Activated CD4-positive, alpha-beta T cell treated with anti-CD3 and anti-CD28 coated beads, Interleukin-2, amount 10 ng/mL, durations not matched to agents 7 days and 5 days (primary cell): ENCODE measurements at regions not wholly inside any gene's neighbourhood (a gene's known extent, or its start where the extent isn't known, plus 50 kb on each side); places are given as distances from the start of the nearest gene placed in this dataset.
"Not testable (repeated sequence)": the region's sequence is repeated elsewhere in the genome, so short reads cannot be mapped to it uniquely, and the experiment has no call there.

Experiments
- CTCF ChIA-PET: fragments of 350-600 bp; sonication (Branson Sonifier 250); formaldehyde crosslinking; loops from one replicate; lab custom pipeline; 2021; ENCODE audit warnings: antibody characterized with exemption; lab: Charles Lee
- POLR2A ChIA-PET: fragments of 350-600 bp; sonication (Branson Sonifier 250); formaldehyde crosslinking; loops from one replicate; lab custom pipeline; 2021; ENCODE audit warnings: antibody characterized with exemption; lab: Charles Lee
- DNase-seq: peaks from one replicate; pipeline ENCODE4 v3.0.0-alpha.2; 2020
- H3K27ac Mint-ChIP-seq: one replicate; pipeline ENCODE4 v1.8.0; 2021; ENCODE audit warnings: mild to moderate bottlenecking, moderate library complexity, mixed read lengths
- H3K27me3 Mint-ChIP-seq: one replicate; pipeline ENCODE4 v1.8.0; 2021; ENCODE audit warnings: mixed read lengths
- H3K36me3 Mint-ChIP-seq: one replicate; pipeline ENCODE4 v1.8.0; 2021; ENCODE audit warnings: low read depth, mixed read lengths
- H3K4me1 Mint-ChIP-seq: one replicate; pipeline ENCODE4 v1.8.0; 2021; ENCODE audit warnings: mixed read lengths
- H3K4me3 Mint-ChIP-seq: one replicate; pipeline ENCODE4 v1.8.0; 2021; ENCODE audit warnings: mild to moderate bottlenecking, moderate library complexity, mixed read lengths
- H3K9me3 Mint-ChIP-seq: one replicate; pipeline ENCODE4 v1.8.0; 2021; ENCODE audit warnings: mixed read lengths

DNA sequence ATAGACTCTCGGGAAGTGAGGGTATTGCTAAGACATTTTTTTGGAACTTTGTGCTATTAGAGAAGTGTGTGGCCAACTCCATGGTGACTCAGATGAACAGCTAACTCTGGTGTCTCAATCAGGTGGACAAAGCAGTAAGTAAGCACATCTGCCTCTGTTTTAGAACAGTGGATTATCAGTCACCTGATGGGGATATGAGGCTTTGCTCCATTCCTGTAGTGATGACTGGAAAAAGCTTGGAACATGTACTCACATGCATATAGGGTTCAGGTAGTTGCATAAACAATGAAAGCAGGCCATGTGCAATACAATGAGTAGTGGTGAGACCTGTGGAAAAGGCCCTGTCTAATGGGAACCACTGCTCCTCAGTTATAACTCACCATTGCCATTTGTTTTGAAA, 168.2 kb upstream of the FBN2 start:
- no peaks in the 10 kb centered on the region for H3K27me3 Mint-ChIP-seq
- DNase-seq: no peak
- CTCF ChIA-PET: no interaction called here
- no peaks in the 10 kb centered on the region for H3K9me3 Mint-ChIP-seq
- no peaks in the 10 kb centered on the region for H3K4me1 Mint-ChIP-seq
- H3K36me3 Mint-ChIP-seq: no peaks in the 10 kb centered on the region
- no peak overlapping the region for H3K27ac Mint-ChIP-seq
- no peak overlapping the region for H3K4me3 Mint-ChIP-seq
- POLR2A ChIA-PET: no interaction called here

DNA sequence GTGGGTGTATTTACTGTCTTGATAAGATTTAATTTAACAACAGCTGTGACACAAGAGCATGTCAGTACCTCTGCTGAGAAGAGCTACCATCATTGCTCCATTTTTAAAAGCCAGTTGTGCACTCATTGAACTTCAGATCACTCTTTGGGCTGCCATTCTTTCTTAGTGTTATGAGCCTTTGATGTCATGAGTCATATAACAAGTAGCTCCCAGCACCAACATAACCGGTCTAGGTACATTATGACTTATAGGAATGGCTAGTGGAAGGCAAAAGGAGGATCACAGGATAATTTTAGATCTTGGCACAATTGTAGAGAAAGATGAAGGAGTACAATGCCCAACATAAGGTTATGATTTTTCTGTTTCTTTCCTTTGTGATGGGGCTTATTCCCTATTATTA, 170.8 kb upstream of the FBN2 start:
- H3K4me1 Mint-ChIP-seq: no peaks in the 10 kb centered on the region
- no peak for DNase-seq
- no peaks in the 10 kb centered on the region for H3K27me3 Mint-ChIP-seq
- POLR2A ChIA-PET: no interaction called here
- CTCF ChIA-PET: no interaction called here
- no peaks in the 10 kb centered on the region for H3K36me3 Mint-ChIP-seq
- H3K9me3 Mint-ChIP-seq: no peaks in the 10 kb centered on the region
- H3K27ac Mint-ChIP-seq: no peak overlapping the region
- H3K4me3 Mint-ChIP-seq: no peak overlapping the region

DNA sequence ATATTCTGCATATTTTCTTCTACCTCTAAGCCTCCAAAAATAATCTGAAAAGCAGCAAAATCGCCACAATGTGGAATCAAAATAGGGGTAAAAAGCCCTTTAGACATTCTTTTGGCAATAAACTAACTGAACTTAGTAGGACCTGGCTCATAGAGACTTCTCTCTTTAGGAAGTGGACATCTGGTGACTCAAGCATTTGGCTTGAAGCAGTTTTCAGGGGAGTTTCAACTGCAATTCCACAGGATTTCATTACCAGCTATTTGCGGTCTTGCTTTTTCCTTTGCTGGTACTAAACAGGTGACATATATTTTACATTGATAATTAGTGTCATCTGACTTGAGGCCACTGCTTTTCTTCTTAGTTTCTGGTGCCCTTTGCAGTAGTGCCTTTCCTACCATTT, 173.2 kb upstream of the FBN2 start:
- H3K4me3 Mint-ChIP-seq: no peak overlapping the region
- CTCF ChIA-PET: no interaction called here
- no peak overlapping the region for H3K27ac Mint-ChIP-seq
- POLR2A ChIA-PET: no interaction called here
- no peaks in the 10 kb centered on the region for H3K9me3 Mint-ChIP-seq
- no peaks in the 10 kb centered on the region for H3K4me1 Mint-ChIP-seq
- H3K27me3 Mint-ChIP-seq: no peaks in the 10 kb centered on the region
- no peak for DNase-seq
- H3K36me3 Mint-ChIP-seq: no peaks in the 10 kb centered on the region

DNA sequence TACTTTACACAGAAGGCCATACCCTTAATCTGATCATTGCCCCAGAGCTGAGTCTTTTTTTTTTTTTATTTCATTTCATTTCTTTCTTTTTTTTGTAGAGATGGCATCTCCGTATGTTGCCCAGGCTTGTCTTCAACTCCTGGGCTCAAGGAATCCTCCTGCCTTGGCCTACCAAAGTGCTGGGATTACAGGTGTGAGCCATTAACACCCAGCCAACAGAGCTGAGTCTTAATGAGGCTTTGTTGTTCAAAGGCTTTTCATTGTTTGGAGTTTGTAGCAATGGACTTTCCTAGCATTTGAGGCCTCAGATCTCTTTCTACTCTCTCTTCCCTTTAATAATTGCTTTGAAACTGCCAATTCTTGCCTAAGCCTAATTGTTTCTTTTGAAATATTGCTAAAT, 176.5 kb upstream of the FBN2 start:
- H3K36me3 Mint-ChIP-seq: no peaks in the 10 kb centered on the region
- no peaks in the 10 kb centered on the region for H3K27me3 Mint-ChIP-seq
- no peak overlapping the region for H3K4me3 Mint-ChIP-seq
- POLR2A ChIA-PET: no interaction called here
- no peaks in the 10 kb centered on the region for H3K4me1 Mint-ChIP-seq
- H3K9me3 Mint-ChIP-seq: no peaks in the 10 kb centered on the region
- no peak overlapping the region for H3K27ac Mint-ChIP-seq
- DNase-seq: no peak
- CTCF ChIA-PET: no interaction called here

DNA sequence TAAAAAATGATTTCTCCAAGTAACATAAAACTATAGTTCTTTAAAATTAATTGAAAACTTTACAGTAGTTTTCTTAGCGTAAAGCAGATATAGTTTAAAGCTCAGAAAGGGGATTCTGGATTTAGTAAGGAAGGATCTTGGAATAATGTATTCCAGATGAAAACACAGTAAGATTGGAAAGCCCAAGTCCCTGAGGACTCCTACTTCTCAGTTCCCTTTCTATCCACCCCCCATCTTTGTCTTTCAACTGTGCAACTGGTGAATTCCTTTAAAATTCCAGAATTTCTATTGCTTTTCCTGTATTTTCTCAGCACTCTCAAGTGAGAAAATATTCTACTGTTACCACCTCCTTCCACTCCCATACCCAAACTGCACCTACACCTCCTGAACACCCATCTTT, 184.5 kb upstream of the FBN2 start:
- Mint-ChIP-seq H3K4me1 (no peaks in the 10 kb centered on the region), H3K9me3 (no peaks in the 10 kb centered on the region), H3K27ac (no peak overlapping the region), H3K27me3 (no peaks in the 10 kb centered on the region), H3K36me3 (no peaks in the 10 kb centered on the region), H3K4me3 (no peak overlapping the region)
- DNase-seq: no peak
- ChIA-PET CTCF (no interaction called here), POLR2A (no interaction called here)

DNA sequence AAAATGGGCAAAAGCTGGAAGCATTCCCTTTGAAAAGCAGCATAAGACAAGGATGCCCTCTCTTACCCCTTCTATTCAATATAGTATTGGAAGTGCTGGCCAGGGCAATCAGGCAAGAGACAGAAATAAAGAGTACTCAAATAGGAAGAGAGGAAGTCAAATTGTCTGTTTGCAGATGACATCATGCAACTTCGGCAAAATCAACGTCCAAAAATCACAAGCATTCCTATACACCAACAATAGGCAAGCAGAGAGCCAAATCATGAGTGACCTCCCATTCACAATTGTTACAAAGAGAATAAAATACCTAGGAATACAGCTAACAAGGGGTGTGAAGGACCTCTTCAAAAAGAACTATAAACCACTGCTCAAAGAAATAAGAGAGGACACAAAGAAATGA, 192.0 kb upstream of the FBN2 start:
- H3K4me1 Mint-ChIP-seq, H3K27ac Mint-ChIP-seq, H3K27me3 Mint-ChIP-seq, H3K36me3 Mint-ChIP-seq, CTCF ChIA-PET, POLR2A ChIA-PET, H3K4me3 Mint-ChIP-seq, H3K9me3 Mint-ChIP-seq, DNase-seq: not testable (repeated sequence)

DNA sequence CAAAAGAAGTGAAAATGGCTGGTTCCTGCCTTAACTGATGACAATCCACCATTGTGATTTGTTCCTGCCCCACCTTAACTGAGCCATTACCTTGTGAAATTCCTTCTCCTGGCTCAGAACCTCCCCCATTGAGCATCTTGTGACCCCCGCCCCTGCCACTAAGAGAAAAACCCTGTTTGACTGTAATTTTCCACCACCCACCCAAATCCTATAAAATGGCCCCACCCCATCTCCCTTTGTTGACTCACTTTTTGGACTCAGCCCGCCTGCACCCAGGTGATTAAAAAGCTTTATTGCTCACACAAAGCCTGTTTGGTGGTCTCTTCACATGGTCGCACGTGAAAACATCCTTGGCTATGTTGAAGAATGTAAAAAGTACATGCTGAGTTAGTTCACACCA, 197.6 kb upstream of the FBN2 start:
- H3K36me3 Mint-ChIP-seq, H3K9me3 Mint-ChIP-seq, H3K4me1 Mint-ChIP-seq, H3K27me3 Mint-ChIP-seq, DNase-seq, POLR2A ChIA-PET, H3K27ac Mint-ChIP-seq, H3K4me3 Mint-ChIP-seq: not testable (repeated sequence)
- CTCF ChIA-PET: interaction anchor here (0.5 kb wide), 1 partner anchor 1032 kb away, joined by 3 read pairs; no protein-coding TSS in a partner anchor

DNA sequence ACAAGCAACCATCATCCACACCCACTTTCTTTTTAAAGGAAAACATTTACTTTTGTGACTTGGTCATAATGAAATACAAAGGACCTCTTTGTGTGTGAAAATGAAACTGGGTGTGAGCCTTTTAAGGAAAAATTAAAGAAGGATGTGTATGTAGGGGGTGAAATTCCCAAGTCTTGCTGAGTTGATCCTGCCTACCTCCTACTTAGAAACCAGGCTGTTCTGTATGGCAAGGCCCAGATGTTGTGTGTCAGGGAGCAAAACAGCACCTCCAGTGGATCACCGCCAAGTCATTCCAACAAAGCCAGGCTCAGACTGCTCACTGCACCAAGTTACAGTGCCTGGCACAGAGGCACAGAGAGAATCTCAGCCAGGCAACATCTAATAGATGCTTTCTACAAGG, 198.5 kb upstream of the FBN2 start:
- no peaks in the 10 kb centered on the region for H3K9me3 Mint-ChIP-seq
- no peaks in the 10 kb centered on the region for H3K4me1 Mint-ChIP-seq
- no peak overlapping the region for H3K27ac Mint-ChIP-seq
- H3K36me3 Mint-ChIP-seq: no peaks in the 10 kb centered on the region
- POLR2A ChIA-PET: no interaction called here
- no peak overlapping the region for H3K4me3 Mint-ChIP-seq
- no peaks in the 10 kb centered on the region for H3K27me3 Mint-ChIP-seq
- CTCF ChIA-PET: no interaction called here
- DNase-seq: no peak

DNA sequence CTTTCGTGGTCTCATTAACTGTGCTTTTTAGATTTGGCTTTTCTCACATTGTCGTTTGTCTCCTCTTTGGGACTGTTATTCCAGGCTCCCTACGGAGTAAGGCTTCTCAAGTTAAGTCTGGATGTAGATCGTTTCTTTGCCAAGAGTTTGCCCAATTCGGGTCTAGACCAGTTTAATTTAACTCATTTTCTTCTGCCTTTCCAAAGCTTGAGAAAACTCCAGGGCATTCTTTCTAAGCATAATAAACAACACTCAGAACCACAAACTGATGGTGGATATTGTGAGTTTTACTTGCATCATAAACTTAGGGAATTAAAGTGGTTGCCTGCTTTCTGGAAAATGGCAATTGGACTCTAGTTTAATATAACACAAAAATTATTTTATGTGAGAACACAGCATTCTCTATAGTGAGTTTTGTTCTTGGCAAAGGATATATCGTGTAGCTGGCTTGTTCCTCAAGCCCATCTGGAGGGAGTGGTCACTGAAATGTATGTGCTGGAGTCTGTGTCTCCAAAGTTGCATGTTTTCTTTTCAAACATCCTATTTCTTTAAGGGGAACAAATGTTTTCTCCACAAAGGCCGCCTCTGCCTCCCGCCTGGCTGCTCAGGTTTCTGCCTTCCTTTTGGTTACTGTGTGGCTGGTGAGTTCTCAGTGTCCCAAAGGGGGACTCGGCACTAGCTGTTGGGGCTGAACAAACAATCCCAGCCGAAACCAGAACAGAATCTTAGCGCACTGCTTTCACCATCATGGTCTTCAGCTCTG, 211.3 kb upstream of the FBN2 start:
- Mint-ChIP-seq H3K4me1 (no peaks in the 10 kb centered on the region), H3K4me3 (no peak overlapping the region), H3K27ac (no peak overlapping the region), H3K36me3 (no peaks in the 10 kb centered on the region), H3K27me3 (no peaks in the 10 kb centered on the region), H3K9me3 (no peaks in the 10 kb centered on the region)
- POLR2A ChIA-PET: no interaction called here
- no peak for DNase-seq
- CTCF ChIA-PET: no interaction called here

DNA sequence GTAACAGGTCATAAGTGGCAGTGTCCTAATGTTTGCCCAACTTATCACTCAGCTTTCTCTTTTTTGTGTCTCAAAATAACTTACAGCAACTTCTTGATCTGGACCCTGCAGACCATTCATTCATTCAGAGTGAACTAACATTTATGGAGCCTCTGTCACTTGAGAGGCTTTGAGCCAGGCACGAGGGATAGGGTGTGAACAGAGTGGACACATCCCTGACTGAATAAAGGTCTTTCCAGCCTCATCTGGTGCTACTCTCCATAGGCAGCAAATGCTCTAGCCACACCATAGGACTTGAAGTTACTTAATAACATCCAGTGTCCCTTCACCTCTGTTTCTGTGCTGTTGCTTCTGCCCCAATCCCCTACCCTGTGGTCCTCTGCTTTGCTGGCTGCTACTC, 212.1 kb upstream of the FBN2 start:
- no peaks in the 10 kb centered on the region for H3K36me3 Mint-ChIP-seq
- no peak for DNase-seq
- CTCF ChIA-PET: no interaction called here
- no peaks in the 10 kb centered on the region for H3K27me3 Mint-ChIP-seq
- POLR2A ChIA-PET: no interaction called here
- no peak overlapping the region for H3K4me3 Mint-ChIP-seq
- H3K27ac Mint-ChIP-seq: no peak overlapping the region
- no peaks in the 10 kb centered on the region for H3K4me1 Mint-ChIP-seq
- H3K9me3 Mint-ChIP-seq: no peaks in the 10 kb centered on the region

DNA sequence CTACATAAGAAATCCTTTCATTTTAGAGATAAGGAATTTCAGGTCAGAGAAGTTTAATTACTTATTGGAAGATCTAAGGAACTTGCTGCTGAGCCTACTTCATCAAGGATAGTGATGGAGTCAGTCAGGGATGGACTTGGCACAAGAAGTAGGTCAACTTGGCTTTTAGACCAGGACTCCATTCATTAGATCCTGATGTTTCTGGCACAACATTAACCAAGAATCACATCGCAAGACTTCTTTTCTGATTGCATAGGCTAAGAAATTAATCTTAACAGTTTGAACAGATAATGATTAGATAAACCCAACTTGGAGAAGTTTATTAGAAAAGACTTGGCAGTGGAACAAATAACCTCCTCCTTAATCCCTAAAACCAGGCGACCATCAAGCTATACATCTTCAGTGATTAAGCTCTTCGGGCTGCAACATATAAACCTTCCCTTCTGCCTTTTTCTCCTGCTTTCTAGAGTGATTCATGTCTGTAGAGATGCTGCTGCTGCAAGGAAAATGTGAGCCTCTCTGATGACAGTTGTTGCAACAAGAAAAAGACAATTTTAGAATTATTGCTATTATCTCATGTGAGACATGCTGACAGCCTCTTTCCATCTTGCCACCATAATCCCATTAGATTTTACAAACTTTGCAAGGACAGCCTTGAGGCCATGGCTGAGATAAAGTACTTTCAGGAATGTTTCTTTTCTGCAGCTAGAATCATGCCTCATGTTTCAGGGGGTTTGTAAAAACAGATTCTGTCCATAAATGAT, 207.9 kb upstream of the SLC27A6 start:
- no peaks in the 10 kb centered on the region for H3K27me3 Mint-ChIP-seq
- no peak overlapping the region for H3K27ac Mint-ChIP-seq
- CTCF ChIA-PET: no interaction called here
- no peaks in the 10 kb centered on the region for H3K36me3 Mint-ChIP-seq
- POLR2A ChIA-PET: no interaction called here
- H3K9me3 Mint-ChIP-seq: no peaks in the 10 kb centered on the region
- DNase-seq: no peak
- H3K4me3 Mint-ChIP-seq: no peak overlapping the region
- H3K4me1 Mint-ChIP-seq: no peaks in the 10 kb centered on the region

DNA sequence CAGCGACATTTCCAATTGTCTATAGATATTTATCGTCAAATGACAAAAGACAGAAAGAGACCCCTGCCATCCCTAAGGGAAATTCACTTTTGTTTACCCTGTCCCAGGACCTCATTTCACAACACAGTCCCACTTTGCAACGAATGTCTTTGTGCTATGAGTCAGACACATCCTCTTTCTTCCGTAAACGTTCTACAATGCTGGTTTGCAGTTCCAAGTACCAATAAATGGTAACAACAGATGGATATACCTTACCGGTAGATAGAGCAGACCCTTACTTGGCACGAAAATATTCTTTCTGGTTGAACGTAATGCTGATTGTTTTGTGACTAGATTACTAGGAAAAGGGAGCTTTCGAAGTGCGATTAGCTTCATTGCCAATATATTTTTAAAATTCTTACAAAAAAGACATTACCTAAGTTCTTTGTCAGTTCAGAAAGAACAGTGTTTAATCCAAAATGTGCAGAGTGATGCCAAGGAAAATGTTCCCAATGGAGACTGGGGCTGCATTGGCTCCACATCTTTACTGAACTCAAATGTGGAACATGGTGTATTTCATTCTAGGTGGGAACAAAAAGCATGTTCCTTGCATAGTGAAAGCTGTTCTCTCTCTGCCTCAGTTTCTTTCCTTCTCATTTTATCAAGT, 202.5 kb upstream of the SLC27A6 start:
- no peaks in the 10 kb centered on the region for H3K4me1 Mint-ChIP-seq
- no peak for DNase-seq
- no peaks in the 10 kb centered on the region for H3K36me3 Mint-ChIP-seq
- ChIA-PET CTCF (no interaction called here), POLR2A (no interaction called here)
- peaks cover 2% of the 10 kb centered on the region for H3K27me3 Mint-ChIP-seq
- H3K4me3 Mint-ChIP-seq: no peak overlapping the region
- no peak overlapping the region for H3K27ac Mint-ChIP-seq
- no peaks in the 10 kb centered on the region for H3K9me3 Mint-ChIP-seq

DNA sequence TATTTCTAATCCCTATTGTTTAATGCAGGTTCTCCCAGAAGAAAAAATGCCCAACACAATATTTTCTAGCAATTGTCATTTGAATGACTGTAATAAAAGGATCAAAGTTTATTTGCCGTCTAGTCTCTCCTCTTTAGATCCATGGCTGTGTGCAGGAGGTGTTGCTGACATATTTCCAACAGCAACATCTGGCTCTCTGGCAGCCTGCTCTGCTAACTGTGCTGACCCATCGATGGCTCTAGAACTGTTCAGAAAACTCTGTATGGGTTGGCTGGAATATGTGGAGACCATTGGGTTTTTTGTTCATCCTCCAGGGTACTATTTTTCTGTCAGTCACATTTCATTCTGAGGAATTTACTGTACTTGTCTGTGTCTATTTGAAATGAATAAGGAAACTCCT, 202.0 kb upstream of the SLC27A6 start:
- Mint-ChIP-seq H3K4me1 (no peaks in the 10 kb centered on the region), H3K36me3 (no peaks in the 10 kb centered on the region), H3K27ac (no peak overlapping the region), H3K27me3 (peaks cover 5% of the 10 kb centered on the region), H3K4me3 (no peak overlapping the region), H3K9me3 (no peaks in the 10 kb centered on the region)
- no peak for DNase-seq
- POLR2A ChIA-PET: no interaction called here
- CTCF ChIA-PET: no interaction called here
